ENCODE measurements at regions not wholly inside any gene's neighbourhood (a gene's known extent, or its start where the extent isn't known, plus 50 kb on each side); places are given as distances from the start of the nearest gene placed in this dataset.
A peak's percentile ranks its signal among the peaks of the same experiment; 100 is the strongest.

DNA sequence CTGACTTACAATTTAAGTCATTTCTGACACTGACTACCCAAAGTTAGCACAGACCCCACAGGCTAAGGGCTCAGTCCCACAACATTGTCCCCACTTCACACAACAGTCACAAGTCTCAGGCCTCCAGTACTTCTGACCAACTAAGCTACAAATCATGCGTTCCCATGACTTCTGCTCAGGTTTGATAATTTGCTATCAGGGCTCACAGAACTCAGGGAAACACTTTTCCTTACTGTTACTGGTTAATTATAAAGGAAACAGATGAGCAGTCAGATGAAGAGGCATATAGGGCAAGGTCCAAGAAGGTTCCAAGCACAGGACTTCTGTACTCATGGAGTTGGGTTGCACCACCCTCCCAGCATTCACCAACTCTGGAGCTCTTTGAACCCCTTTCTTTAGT, 151.2 kb upstream of the TNR start:
- DNase-seq (ENCODE audit: low read depth): no peak

DNA sequence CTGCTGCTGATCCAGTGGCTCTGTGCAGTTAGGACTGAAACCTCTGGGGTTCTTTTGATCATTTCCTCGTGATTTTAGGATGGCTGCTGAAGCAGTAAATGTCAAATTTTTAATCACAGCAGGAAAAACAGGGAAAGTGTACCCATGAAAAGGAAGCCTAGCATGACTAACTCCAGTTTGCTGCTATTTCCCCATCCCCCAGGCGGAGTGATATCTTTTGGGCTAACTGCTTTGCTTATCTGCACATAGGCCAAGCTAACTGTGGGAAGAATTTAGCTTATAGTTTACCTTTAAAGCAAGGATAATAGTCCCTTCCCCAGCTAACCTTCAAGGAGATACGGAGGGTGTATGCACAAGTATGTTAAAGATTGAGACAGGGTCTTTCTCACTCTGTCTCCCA, 149.8 kb upstream of the TNR start:
- no peak for DNase-seq (ENCODE audit: low read depth)

DNA sequence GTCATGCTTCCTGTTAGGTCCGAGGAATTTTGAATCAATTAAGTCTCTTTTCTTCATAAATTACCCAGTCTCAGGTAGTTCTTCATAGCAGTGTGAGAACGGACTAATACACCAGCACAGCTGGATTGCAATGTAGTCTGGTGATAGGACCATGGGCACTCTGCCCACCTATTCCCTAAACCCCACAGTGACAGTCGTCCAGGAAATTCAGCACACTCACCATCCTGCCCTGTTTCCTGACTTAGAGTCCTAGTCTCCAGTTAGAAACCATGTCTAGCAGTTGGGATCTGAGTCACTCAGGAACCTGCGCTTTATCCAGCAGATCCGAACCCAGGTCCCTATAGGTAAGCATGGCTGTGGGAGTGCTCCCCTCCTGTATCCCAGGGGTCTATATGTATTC, 149.3 kb upstream of the TNR start:
- no peak for DNase-seq (ENCODE audit: low read depth)

DNA sequence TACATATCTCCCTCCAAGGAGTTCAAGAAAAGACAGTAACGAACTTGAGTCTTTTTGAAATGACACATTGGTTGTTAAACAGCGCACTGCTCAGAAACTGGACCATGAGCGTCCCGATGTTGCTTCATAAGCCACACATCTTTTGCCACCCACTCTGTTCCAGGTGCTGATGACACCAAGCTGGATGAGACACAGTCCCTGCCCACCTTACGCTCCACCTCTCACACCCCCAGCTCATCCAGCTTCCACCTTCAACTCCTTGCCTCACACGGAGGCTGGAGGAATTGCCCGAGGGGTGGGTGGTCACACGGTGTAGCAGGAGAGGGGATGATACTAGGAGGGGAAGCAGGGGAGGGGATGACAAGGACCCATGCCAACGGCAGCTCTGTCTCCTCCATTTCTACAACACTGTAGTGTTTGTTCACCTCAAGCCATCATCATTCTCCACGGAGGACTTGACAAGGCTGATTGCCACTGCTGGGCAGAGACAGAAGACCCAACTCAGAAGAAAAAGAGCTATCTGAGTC, 148.5 kb upstream of the TNR start:
- no peak for DNase-seq (ENCODE audit: low read depth)

GRCh38 chr1:175890958-175891357, 147.6 kb upstream of the TNR start:
- no peak for DNase-seq (ENCODE audit: low read depth)

- no peak for DNase-seq (ENCODE audit: low read depth)
These were observed 146.5 kb upstream of the TNR start for GRCh38 chr1:175889848-175890247.

DNA sequence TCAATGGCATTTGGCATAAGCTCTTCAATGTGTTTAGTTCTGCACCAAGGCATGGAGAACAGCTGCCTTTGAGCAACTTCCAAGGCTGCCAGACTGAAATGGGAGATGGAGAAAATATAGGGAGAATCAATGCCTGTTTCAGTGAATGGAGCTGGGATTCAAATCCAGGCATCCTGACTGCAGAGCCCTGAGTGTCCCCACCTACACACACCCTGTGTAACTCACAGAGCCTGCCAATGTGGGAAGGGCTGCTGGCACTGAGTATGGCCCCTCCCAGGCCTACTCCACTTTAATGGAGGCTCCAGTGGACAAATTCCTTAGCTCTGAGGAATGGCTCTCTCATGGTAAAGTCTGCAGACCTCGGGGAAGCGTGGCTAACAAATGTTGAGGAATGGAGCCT, 145.6 kb upstream of the TNR start:
- DNase-seq (ENCODE audit: low read depth): no peak

DNA sequence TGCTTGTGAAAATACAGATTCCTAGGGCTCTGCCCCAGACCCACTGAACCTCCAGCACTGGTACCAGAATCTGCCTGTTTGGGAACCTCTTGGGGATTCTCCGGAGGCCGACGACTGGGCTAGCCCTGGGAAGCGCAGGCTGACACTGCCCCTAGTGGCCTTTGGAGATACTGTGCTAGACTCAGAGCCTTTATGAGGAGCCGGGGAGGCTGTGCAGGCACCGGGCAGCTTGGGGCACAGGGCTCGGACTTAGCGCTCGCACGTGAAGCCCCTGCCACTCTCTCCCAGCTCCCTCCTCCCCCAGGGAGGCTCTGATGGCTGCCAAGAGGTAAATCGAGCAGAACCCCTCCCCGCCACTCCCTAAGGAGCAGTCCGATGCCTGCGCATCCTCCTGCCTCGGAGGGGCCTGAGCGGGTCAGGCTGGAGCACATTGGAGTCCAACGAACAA, 144.6 kb upstream of the TNR start:
- peak; percentile 64 for DNase-seq (ENCODE audit: low read depth)

DNA sequence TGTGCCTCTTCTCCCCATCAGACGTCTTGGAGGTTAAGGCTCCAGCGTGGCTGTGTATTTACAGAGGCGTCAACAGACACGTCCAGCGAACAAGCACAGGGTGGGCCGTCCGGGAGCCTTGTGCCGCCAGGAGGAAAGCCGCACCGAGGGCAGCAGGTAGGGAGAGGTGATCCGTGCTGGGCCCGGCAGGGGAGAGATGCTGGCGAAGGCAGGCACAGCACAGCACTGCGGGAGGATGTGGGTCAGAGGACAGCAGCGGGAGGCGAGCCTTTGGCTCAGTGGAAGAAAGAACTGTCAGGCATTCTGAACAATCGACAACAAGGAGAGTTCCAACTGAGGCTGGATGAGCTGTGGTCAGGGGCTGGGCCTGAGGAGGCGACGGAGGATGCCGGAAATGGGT, 144.1 kb upstream of the TNR start:
- no peak for DNase-seq (ENCODE audit: low read depth)

DNA sequence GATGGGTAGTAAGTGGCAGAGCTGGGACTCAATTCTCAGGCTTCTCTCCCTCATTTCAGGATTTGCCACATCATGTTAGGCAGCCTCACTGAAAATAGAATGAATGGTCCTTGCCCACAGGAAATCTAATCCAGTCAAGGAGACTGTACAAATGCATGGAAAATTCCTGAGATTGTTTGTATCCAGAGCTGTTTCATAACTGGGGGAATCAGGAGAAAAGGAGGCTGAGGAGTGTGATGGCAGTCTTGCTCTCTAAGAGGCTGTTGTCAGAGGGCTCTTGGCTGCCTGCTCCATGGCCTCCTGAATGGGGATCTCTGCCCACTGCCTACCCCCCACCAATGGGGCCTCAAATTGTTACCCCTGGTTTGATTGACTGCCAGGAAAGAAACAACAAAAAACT, 141.9 kb upstream of the TNR start:
- DNase-seq (ENCODE audit: low read depth): no peak

DNA sequence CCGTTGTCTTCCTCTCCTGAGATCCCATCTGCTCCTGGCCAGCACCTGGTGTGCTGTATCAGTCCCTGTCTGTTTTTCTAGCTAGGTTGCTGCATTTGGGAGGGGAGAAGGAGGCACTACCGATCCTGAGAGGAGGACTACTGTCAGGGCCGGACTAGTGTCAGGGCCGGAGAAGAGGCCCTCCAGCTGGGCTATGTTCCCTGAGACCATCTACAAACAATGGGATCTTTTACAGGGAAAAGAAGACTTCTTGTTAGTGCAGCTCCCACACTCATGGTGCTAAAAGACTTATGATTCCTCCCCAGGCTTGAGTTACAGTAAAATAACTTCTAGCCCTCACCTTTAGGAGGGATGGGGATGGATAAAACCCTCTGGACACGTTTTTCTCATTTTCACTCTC, 141.0 kb upstream of the TNR start:
- no peak for DNase-seq (ENCODE audit: low read depth)

DNA sequence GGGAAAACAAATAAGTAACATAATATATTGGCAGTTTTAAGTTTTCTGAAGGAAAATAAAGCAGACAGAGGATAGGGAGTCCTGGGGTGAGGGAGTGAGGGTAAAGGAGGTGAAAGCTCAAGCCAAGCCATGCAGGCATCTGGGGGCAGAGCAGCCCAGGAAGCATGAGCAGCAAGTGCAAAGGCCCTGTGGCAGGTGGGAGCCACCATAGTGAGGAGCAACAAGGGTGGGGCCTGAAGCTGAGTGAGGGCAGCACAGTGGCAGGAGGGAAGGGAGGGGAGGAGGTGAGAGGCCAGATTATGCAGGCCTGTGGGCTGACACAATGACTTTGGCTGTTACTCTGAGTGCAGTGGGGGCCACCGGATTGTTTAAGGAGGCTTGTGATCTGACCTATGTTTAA, 138.8 kb upstream of the TNR start:
- DNase-seq (ENCODE audit: low read depth): no peak

DNA sequence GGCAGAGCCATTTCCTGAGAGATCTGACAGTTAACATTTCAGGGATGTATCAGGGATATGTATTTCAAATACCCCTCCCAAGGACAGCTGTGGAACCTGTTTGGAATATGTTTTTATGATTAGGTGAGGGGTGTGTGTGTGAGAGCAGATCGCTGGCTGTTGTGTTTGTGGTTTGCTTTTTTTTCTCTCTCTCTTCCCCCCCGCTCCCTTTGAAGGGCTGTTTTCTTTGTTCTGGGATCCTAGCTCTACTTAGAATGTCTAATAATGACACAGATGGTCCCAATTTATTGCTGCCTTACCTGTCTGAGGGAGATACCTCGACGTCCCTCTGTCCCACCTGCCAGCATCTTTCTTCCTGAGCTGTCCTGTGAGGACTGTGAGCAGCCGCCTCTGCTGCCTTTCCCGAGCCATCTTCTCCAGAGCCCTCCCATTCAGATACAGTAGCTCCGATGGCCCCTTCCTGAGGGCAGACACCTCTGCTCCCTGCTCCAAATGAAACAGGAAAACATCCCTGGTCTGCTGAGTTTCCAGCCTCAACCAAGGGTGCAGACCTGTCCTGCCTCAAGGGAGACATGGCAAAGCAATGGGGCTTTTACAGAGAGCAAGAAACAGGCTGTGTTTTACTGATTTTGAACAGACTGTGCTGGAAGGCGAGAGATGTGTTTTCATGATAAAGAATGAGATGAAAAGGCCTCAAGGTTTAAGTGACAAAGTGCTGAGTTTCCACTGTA, 138.0 kb upstream of the TNR start:
- DNase-seq (ENCODE audit: low read depth): no peak

- no peak for DNase-seq (ENCODE audit: low read depth)
These were observed 135.4 kb upstream of the TNR start for GRCh38 chr1:175878775-175879174.

DNA sequence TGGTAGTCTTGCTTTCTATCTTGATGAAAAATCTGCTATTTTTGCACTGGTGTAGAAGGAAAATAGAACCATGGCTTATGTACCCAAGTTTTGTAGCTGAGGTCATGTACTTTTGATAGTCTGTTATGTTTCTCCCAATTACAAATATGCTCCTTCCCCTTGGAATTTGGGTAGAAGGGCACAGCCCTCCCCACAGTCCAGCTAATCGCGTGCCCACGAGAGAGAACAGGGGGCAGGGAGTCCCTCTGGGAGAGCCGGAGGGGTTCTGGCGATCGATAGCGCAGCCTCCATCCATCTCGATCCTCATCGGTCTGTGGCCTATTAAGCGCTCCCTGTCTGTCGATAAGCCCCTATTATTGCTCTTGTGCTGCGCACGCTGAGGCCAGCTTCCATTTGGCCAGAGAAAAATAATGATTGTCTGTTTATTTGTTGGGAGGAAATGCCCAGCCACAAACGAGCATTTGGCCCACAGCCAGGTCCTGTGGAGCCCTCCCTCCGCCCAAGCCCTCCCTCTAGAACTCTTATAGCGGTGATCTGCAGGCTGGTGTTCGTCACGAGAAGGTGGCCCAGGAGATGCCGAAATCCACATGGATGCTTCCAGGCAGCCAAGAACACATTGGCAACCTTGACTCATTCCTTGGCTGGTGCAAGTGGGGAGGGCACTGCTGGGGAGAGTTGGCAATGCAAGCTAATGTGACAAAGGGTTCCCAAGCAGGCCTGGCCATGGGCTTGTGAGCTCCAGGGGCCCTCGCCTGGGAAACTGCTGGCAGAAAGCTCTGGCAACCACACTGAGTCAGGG, 134.7 kb upstream of the TNR start:
- no peak for DNase-seq (ENCODE audit: low read depth)

- no peak for DNase-seq (ENCODE audit: low read depth)
These were observed 132.2 kb upstream of the TNR start for GRCh38 chr1:175875556-175875955.

DNA sequence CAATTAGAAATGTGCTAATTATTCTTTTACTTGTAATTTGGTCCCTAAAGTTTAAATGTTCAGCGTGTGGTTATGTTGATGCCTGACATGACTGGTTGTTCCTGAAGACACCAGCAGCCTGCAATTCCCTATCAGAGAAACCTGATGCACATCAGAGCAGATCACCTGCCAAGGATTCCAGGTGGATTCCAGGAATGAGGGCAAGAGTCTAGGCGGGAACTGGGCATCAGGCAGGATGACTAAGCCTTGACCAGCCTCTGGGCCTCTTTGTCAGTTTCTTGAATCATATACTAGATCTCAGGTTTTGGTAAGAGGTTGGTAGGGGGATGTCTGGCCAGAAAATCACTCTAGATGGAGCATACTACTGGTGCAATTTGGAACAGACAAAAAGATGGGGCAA, 130.7 kb upstream of the TNR start:
- no peak for DNase-seq (ENCODE audit: low read depth)

GRCh38 chr1:175873290-175873935, 130.0 kb upstream of the TNR start:
- no peak for DNase-seq (ENCODE audit: low read depth)

- no peak for DNase-seq (ENCODE audit: low read depth)
These were observed 129.2 kb upstream of the TNR start for GRCh38 chr1:175872588-175872987.

DNA sequence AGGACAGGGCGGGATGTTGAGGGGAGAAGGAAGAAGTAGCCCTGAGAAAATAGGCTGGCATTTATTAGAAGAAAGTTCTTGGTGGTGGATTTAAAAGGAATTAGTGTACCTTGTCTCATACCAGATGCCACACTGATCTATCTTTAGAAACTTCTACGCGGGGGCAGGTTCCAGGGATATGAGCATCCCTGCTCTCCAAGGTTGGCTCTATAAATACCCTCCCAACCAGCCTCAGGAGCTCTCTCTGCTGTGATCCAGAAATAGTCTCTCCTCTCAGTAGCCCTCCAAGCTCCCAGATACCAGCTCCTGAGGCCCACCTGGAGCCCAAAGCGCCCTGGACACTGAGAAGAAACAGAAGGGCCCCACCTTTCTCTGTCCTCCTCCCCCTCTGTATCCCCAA, 128.3 kb upstream of the TNR start:
- no peak for DNase-seq (ENCODE audit: low read depth)

GRCh38 chr1:175870217-175870616, 126.8 kb upstream of the TNR start:
- DNase-seq (ENCODE audit: low read depth): no peak

DNA sequence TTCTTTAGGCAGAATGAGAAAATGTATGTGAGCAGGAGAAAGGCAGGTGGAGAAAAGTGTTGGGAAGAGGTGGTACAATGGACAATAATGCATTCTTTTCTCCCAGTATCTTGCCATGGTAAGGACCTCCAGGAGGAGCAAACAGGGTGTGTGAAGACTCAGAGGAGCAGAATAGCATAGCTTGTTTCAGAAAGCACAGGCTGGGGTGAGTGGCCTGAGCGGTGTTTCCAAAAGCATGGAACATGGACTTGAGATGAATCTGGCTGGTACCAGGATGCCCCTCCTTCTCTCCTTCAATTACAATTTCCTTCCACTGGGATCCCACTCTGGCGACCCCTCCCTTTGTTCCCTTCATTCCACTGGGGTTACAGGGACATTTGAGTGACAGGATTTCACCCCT, 123.4 kb upstream of the TNR start:
- DNase-seq (ENCODE audit: low read depth): no peak

All from ELR (cell line).